ENCODE measurements at regions not wholly inside any gene's neighbourhood (a gene's known extent, or its start where the extent isn't known, plus 50 kb on each side); places are given as distances from the start of the nearest gene placed in this dataset.

- TF ChIP-seq CTCF (IDR thresholded peaks at IDR 0.05; ENCODE audit: poor library complexity, severe bottlenecking) (no peak), REST (IDR thresholded peaks at IDR 0.05; ENCODE audit: borderline replicate concordance) (no peak), EP300 (conservative IDR thresholded peaks at IDR 0.05; ENCODE audit: poor library complexity, severe bottlenecking) (no peak), MXI1 (conservative IDR thresholded peaks at IDR 0.05; ENCODE audit: poor library complexity, severe bottlenecking) (no peak), POLR2AphosphoS5 (IDR thresholded peaks at IDR 0.05) (no peak), TAF1 (IDR thresholded peaks at IDR 0.05; ENCODE audit: low read depth) (no peak), EZH2 (IDR thresholded peaks at IDR 0.05; ENCODE audit: borderline replicate concordance, insufficient read depth, low read length, poor library complexity, severe bottlenecking) (no peak)
Measured at GRCh38 chr2:59816075-59816474, 737.4 kb downstream of the BCL11A start.
